T-helper 2 cell (primary cell): ENCODE measurements at regions not wholly inside any gene's neighbourhood (a gene's known extent, or its start where the extent isn't known, plus 50 kb on each side); places are given as distances from the start of the nearest gene placed in this dataset.
"Not testable (repeated sequence)": the region's sequence is repeated elsewhere in the genome, so short reads cannot be mapped to it uniquely, and the experiment has no call there.

ENCODE experiments used
- DNase-seq, 5 experiments: peaks; one replicate each; pipeline versions ENCODE4 v3.0.0 to v3.0.0-alpha.2; 2012 to 2022

DNA sequence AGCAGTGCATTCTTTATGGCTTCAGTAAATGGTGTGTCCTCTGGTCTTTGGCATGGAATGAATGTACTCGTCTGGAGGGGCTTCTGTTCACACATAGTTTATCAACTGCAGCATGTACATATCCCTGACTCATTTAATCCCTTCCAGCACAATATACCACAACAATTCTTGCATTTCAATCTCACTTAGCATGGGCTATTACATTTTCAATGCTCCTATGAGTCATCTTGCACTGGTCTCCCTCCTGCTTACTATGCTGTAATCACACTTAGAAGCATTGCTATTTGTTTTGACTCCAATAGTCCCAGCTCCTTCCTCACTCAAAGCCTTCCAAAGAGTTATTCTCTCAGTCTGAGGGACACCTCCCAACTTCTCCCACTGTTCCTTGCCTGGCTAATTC is 180.9 kb upstream of the NUDT10 start:
- DNase-seq = no peak

- DNase-seq = no peak
Observed at GRCh38 chrX:51155157-51155556, 177.5 kb upstream of the NUDT10 start.

DNA sequence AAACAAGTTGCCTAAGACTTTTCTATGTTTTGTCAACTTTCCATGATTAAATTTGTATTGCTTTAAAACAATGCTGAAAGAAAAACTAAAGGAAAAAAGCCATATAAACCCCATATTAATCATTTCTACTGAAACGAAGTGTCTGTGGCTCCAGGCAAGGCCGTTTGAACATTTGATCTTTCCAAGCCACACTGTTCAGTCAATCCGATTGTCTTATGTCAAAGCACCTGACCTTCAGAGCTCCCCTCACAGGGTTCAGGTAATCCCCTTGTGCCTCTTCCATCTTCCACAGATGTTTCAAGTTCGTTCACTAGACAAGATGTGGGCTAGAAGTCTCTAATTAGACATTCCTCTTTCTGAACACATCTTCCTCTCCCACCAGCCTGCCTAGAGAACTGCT is 177.1 kb upstream of the NUDT10 start:
- DNase-seq = no peak

DNA sequence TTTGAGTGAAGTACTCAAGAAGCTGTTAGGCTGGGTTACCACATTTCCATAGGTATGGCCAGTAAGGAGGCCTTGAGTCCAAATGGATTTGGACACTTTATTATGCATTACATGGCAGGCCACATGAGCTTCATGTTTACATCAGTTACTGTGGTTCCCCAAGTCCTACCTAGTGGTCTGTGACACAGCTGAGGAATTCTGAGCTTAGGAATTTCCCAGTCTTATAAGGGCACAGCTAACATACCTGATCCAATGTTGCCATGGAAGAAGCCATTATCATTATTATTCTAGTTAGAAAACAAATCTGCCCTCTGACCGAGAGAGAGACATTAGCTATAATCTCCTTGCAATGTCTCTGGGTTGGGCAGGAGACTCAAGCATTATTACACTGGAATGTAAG is 174.4 kb upstream of the NUDT10 start:
- no peak for DNase-seq

GRCh38 chrX:51159378-51159777 is 173.2 kb upstream of the NUDT10 start:
- DNase-seq = not testable (repeated sequence)

- DNase-seq = no peak
Observed at GRCh38 chrX:51163730-51164129, 168.9 kb upstream of the NUDT10 start.

- DNase-seq = not testable (repeated sequence)
Observed at GRCh38 chrX:51178356-51178900, 154.2 kb upstream of the NUDT10 start.

GRCh38 chrX:51179805-51180204 is 152.8 kb upstream of the NUDT10 start:
- DNase-seq = not testable (repeated sequence)

- no peak for DNase-seq
Observed at GRCh38 chrX:51182545-51182944, 150.1 kb upstream of the NUDT10 start.

DNA sequence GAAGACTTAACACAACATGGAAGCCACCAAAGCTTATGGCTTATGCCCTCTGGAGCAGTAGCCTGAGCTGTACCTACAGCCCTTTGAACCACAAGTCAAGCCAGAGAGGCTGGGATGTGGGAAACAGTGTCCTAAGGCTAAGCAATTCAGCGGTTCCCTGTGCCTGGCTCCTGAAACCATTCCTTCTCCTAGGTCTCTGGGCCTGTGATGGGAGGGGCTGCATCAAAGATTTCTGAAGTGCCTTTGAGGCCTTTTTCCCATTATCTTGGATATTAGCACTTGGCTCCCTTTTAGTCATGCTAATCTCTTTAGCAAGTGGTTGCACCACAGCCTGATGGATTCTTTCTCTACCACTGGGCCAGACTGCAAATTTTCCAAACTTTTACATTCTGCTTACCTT is 140.5 kb upstream of the NUDT10 start:
- DNase-seq = no peak

- no peak for DNase-seq
Observed at GRCh38 chrX:51215266-51215665, 117.4 kb upstream of the NUDT10 start.

DNA sequence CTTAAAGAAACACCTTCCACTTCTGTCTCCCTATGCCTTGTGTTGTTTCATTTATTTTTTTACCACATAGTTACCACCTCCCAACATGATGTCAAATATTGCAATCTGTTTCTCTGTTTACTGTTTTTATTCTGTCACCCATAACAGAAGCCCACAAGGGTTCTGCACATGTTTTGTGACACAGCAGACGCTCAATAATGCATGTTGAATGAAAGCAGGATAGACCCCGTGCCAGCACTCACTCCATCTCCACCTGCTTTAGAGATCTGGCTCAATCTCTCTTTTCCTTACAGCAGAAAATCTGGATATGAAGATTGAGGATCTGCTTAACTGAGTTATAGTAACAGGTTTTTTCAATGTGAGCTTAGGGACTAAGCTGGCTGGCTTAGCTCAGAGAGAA is 116.8 kb upstream of the NUDT10 start:
- DNase-seq = no peak

GRCh38 chrX:51242212-51242611 is 90.4 kb upstream of the NUDT10 start:
- DNase-seq = no peak

GRCh38 chrX:51257490-51257889 is 75.1 kb upstream of the NUDT10 start:
- no peak for DNase-seq

DNA sequence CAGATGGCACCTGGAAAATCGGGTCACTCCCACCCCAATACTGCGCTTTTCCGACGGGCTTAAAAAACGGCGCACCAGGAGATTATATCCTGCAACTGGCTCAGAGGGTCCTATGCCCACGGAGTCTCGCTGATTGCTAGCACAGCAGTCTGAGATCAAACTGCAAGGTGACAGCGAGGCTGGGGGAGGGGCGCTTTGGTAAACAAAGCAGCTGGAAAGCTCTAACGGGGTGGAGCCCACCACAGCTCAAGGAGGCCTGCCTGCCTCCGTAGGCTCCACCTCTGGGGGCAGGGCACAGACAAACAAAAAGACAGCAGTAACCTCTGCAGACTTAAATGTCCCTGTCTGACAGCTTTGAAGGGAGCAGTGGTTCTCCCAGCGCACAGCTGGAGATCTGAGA is 70.4 kb upstream of the NUDT10 start:
- DNase-seq = not testable (repeated sequence)

GRCh38 chrX:51272638-51273037 is 60.0 kb upstream of the NUDT10 start:
- DNase-seq = no peak

GRCh38 chrX:51281758-51282318 is 50.8 kb upstream of the NUDT10 start:
- no peak for DNase-seq
